Peyer's patch (tissue), 4 donors: ENCODE measurements at regions not wholly inside any gene's neighbourhood (a gene's known extent, or its start where the extent isn't known, plus 50 kb on each side); places are given as distances from the start of the nearest gene placed in this dataset.

Experiments
- CTCF ChIP-seq, 6 experiments: fragments of 450-650 bp in 4 of 6; fragments of 200-600 bp in 2 of 6; sonication (generic) in 1 of 6; IDR thresholded peaks; one replicate each; pipeline ENCODE4 v1.5.1; 2017 to 2019; ENCODE audit warnings: antibody characterized with exemption in 6 of 6, mild to moderate bottlenecking in 3 of 6, moderate library complexity in 1 of 6
- POLR2A ChIP-seq, 2 donors: fragments of 450-650 bp; IDR thresholded peaks; one replicate each; pipeline ENCODE4 v1.5.1; 2017; ENCODE audit warnings: antibody characterized with exemption in 2 of 2, mild to moderate bottlenecking in 2 of 2, moderate library complexity in 2 of 2

DNA sequence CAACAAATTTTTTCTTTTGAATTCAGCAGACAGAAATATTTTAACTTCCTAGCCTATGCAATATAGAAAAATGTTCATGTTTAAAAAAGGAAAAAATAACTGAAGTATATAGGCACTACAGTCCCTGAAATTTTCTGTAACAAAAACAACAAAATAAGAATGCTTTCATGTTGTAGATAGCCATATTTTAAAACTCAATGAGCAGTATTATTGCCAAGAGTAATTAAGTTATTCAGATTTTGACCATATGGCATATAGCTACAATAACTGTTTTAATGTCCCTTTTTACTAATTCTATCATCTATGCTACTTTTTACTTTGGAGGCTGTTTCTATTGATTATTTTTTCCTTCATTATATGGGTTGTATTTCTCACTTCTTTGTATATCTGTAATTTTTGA lies 283.3 kb upstream of the RIMS1 start:
- no peak for TF ChIP-seq POLR2A (IDR thresholded peaks at IDR 0.05)
- no peak for TF ChIP-seq CTCF (IDR thresholded peaks at IDR 0.05)
